ENCODE measurements at regions not wholly inside any gene's neighbourhood (a gene's known extent, or its start where the extent isn't known, plus 50 kb on each side); places are given as distances from the start of the nearest gene placed in this dataset.

GRCh38 chr10:59958882-59959281 lies 52.5 kb upstream of the CCDC6 start:
- no peaks in the 10 kb centered on the region for H3K79me2 ChIP-seq (ENCODE audit: insufficient read depth, low read length)
- DNase-seq (ENCODE audit: low read depth) (no peak), FAIRE-seq (no peak)
- Mint-ChIP-seq H3K27ac (ENCODE audit: unreplicated experiment) (no peak overlapping the region), H3K4me1 (ENCODE audit: low read depth, unreplicated experiment) (no peaks in the 10 kb centered on the region), H3K36me3 (ENCODE audit: low read depth, unreplicated experiment) (no peaks in the 10 kb centered on the region), H3K27me3 (ENCODE audit: low read depth, unreplicated experiment) (no peaks in the 10 kb centered on the region), H3K4me3 (ENCODE audit: unreplicated experiment) (no peak overlapping the region), H3K9me3 (ENCODE audit: unreplicated experiment) (no peaks in the 10 kb centered on the region)
- H4K20me1 ChIP-seq (ENCODE audit: insufficient read depth, low read length) = no peaks in the 10 kb centered on the region
- H3K27me3 ChIP-seq (ENCODE audit: insufficient read depth, low read length) = no peaks in the 10 kb centered on the region
- H3K4me2 ChIP-seq (ENCODE audit: low read length) = no peak overlapping the region
- H3K9ac ChIP-seq (ENCODE audit: low read length) = no peak overlapping the region
- no peak overlapping the region for H3K27ac ChIP-seq (ENCODE audit: low read depth, low read length)
- no peaks in the 10 kb centered on the region for H3K36me3 ChIP-seq (ENCODE audit: insufficient read depth, low read length)
- no peak overlapping the region for H3K4me3 ChIP-seq (ENCODE audit: insufficient read depth, low read depth, low read length)
- no peaks in the 10 kb centered on the region for H3K4me1 ChIP-seq (ENCODE audit: insufficient read depth, low read length)
- TF ChIP-seq EZH2 (IDR thresholded peaks at IDR 0.05; ENCODE audit: insufficient read depth, low read length) (no peak), CTCF (IDR thresholded peaks at IDR 0.05; ENCODE audit: insufficient read depth, low read depth, low read length) (no peak)
- no peaks in the 10 kb centered on the region for H3K9me3 ChIP-seq (ENCODE audit: insufficient read depth, low read depth, low read length)
- H2AFZ ChIP-seq (ENCODE audit: low read depth, low read length) = no peak overlapping the region

- no peaks in the 10 kb centered on the region for H3K36me3 ChIP-seq (ENCODE audit: insufficient read depth, low read length)
- H3K9me3 ChIP-seq (ENCODE audit: insufficient read depth, low read depth, low read length) = no peaks in the 10 kb centered on the region
- Mint-ChIP-seq H3K9me3 (ENCODE audit: unreplicated experiment) (no peaks in the 10 kb centered on the region), H3K4me3 (ENCODE audit: unreplicated experiment) (no peak overlapping the region), H3K27me3 (ENCODE audit: low read depth, unreplicated experiment) (no peaks in the 10 kb centered on the region), H3K36me3 (ENCODE audit: low read depth, unreplicated experiment) (no peaks in the 10 kb centered on the region), H3K4me1 (ENCODE audit: low read depth, unreplicated experiment) (no peaks in the 10 kb centered on the region), H3K27ac (ENCODE audit: unreplicated experiment) (no peak overlapping the region)
- no peak overlapping the region for H3K9ac ChIP-seq (ENCODE audit: low read length)
- no peak overlapping the region for H3K4me2 ChIP-seq (ENCODE audit: low read length)
- no peaks in the 10 kb centered on the region for H3K79me2 ChIP-seq (ENCODE audit: insufficient read depth, low read length)
- DNase-seq (ENCODE audit: low read depth) (no peak), FAIRE-seq (no peak)
- no peaks in the 10 kb centered on the region for H4K20me1 ChIP-seq (ENCODE audit: insufficient read depth, low read length)
- H3K4me3 ChIP-seq (ENCODE audit: insufficient read depth, low read depth, low read length) = no peak overlapping the region
- TF ChIP-seq CTCF (IDR thresholded peaks at IDR 0.05; ENCODE audit: insufficient read depth, low read depth, low read length) (no peak), EZH2 (IDR thresholded peaks at IDR 0.05; ENCODE audit: insufficient read depth, low read length) (no peak)
- H3K27me3 ChIP-seq (ENCODE audit: insufficient read depth, low read length) = no peaks in the 10 kb centered on the region
- H3K4me1 ChIP-seq (ENCODE audit: insufficient read depth, low read length) = no peaks in the 10 kb centered on the region
- no peak overlapping the region for H3K27ac ChIP-seq (ENCODE audit: low read depth, low read length)
- H2AFZ ChIP-seq (ENCODE audit: low read depth, low read length) = no peak overlapping the region
These were observed 51.6 kb upstream of the CCDC6 start for GRCh38 chr10:59957975-59958374.

Measured in astrocyte (in vitro differentiated cells and primary cell).